HG02870 (cell line): ENCODE measurements at regions not wholly inside any gene's neighbourhood (a gene's known extent, or its start where the extent isn't known, plus 50 kb on each side); places are given as distances from the start of the nearest gene placed in this dataset.
A peak's percentile ranks its signal among the peaks of the same experiment; 100 is the strongest.
"Not testable (repeated sequence)": the region's sequence is repeated elsewhere in the genome, so short reads cannot be mapped to it uniquely, and the experiment has no call there.

Source experiments
- ATAC-seq: cut with Tn5 transposase; IDR thresholded peaks from one replicate; pipeline ENCODE4 v1.9.1; 2021; ENCODE audit warnings: mild to moderate bottlenecking, moderate library complexity; ENCODE audit not compliant: unreplicated experiment

DNA sequence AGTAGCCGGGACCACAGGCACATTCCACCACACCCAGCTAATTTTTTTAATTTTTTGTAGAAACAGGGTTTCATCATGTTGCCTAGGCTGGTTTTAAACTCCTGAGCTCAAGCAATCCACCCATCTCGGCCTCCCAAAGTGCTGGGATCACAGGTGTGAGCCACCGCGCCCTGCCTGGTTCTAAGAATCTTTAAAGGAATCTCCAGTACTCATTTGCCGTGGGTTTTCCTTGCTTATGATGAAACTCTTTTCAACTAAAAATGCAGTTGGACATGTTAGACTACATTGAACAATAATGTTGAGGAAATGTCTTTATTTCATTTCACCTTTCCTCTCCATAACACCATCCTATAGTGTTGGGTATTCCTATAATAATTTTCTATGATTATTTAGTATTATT lies 121.6 kb downstream of the ZNF281 start:
- no peak for ATAC-seq

GRCh38 chr1:200284236-200284635 lies 125.6 kb downstream of the ZNF281 start:
- ATAC-seq = not testable (repeated sequence)

DNA sequence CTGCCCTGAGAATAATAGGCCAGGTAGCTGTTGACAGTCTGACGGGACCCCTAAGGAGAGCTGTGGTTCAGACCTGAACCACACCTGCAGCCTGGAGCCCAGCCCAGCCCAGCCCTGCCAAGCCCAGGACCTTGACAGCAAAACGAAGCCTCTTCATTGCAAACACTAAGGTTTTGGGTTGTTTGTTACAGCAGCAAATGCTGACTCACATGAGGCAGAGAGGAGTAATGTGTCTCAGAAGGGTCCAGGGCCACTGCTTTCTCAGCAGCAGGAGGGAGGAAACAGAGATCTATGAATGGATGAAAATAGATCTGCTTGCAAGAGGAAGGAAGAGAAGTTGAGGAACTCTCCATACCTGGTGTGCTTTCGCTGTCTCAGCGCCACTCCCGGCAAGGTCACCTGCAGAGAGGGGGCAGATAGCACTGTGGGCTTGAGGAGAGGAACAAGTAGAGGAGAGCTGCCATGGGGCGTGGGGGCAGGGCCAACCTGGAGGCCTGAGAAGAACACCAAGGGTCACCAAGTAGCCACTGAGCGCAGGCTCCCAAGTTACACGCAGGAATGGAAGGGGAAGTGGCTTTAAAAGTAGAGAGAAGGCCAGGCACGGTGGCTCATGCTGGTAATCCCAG lies 127.2 kb downstream of the ZNF281 start:
- ATAC-seq = no peak

GRCh38 chr1:200281201-200281835 lies 128.5 kb downstream of the ZNF281 start:
- ATAC-seq = no peak

GRCh38 chr1:200279810-200280411 lies 129.9 kb downstream of the ZNF281 start:
- ATAC-seq = no peak

- no peak for ATAC-seq
Measured at GRCh38 chr1:200275816-200276453, 133.9 kb downstream of the ZNF281 start.

DNA sequence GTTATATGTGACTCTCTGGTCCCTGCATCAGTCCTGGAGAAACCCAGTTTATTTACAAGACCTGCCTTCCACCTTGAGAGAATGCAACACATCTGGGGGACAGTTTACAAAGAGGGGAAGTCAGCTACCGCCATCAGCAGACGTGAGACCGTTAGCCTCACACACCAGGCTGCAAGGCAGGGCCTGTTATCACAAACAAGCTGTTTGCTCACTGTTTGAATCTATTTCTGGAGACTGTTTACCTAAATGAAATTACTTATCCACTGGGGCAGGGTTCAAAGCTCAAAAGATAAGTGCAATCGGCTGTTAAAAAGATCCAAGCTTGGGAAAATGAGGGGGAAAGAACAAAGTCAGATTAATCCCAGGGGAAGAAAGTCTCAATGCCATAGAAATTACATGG lies 134.4 kb downstream of the ZNF281 start:
- ATAC-seq = no peak

DNA sequence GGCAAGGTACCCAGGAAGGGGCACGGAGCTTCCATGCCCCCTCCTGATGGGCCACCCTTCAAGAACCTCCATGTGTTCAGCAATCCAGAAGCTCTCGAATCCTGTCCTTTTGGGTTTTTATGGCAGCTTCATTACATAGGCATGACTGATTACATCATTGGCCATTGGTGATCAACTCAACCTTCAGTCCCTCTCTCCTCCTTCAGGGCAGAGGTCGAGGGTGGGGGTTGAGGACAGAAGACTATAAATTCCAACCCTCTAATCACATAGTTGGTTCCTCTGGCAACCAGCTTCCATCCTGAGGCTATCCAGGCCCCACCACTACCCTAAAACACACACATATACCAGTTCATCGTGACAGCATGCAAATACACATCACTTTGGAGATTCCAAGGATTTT lies 135.7 kb downstream of the ZNF281 start:
- no peak for ATAC-seq

- ATAC-seq = no peak
Measured at GRCh38 chr1:200272481-200273068, 137.3 kb downstream of the ZNF281 start.

- no peak for ATAC-seq
Measured at GRCh38 chr1:200269256-200269655, 140.6 kb downstream of the ZNF281 start.

DNA sequence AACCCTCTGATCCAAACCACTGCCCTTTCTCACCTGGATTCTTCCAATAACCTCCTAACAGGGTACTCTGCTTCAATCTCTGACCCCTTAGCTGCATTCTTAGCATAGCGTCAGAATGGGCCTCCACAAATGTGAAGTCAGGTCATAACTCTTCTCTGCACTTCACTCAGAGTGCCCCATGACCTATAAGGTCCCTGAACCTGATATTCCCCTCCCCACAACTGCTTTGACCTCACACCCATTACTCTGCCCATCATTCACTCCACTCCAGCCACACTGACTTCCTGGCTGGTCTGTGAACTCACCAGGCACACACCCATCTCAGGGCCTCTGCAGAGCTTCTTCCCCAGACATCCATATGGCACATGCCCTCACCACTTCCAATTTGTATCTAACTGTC lies 141.9 kb downstream of the ZNF281 start:
- no peak for ATAC-seq

DNA sequence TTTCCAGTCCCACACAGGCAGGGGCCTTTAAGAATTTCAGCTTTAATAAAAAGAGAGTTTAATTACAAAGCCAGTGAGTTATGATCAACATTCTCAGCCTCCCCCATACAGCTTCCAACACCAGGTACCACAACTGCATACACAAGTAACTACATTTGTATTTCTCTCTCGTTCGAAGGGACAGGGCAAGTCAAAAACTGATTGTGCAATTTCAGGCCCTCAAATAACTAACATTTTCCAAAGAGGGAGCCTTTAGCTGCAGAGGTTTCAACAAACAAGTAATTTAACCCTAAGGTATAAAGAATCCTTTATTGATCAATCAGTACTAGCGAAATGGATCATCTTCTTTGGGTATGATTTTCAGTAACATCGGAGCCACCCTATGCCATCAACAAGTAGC lies 142.4 kb downstream of the ZNF281 start:
- ATAC-seq = no peak

DNA sequence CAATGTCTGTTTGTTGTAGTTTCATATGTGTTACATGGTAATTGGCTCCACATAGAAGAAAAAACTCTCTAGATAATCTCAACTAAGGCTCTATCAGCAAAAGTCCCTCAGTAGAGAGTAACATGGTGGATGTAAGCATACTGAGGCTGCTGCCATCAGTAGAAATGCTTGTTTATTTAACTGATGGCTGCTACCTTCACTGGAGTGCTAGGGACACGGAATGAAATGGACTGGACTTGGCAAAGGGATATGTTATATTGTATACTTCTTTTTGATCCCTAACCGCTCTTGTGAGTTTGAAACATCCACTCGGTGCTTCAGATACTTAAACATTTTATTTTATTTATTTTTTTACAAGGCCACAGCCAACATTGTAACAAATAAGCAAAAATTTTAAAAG lies 143.0 kb downstream of the ZNF281 start:
- no peak for ATAC-seq

DNA sequence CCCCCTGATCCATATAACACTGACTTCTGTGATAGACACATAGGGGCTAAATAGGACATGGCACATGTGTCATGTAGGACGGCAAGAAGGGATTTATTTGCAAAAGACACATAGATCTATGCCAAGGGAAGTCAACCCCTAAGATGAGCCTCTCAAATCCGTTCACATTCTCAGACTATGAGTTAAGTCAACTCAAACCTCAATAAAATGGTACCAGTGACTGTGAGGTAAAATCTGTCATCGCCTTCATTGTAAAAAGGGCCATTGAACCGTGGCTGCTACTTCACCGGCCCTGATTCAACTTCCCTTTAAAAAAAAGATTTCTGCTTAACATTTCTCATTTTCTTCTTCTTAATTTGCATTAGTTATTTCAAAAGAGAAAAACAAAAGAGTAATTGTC lies 144.0 kb downstream of the ZNF281 start:
- ATAC-seq = no peak

- ATAC-seq = no peak
Measured at GRCh38 chr1:200265104-200265503, 144.7 kb downstream of the ZNF281 start.

DNA sequence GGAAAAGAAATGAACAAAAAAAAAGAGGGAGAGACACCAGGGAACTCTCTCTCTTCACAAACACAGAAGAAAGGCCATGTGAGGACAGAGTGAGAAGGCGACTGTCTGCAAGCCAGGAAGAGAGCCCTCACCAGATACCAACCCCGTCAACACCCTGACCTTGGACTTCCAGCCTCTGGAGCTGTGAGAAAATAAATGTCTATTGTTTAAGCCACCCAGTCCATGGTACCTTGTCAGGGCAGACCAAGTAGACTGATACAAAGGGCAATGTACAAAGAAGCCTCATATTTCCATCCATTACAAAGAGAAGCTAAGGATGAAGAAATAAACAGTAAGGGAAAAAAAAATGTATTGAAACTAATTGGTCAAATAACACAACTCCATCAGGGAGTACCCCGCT lies 146.6 kb downstream of the ZNF281 start:
- ATAC-seq = no peak

- ATAC-seq = peak; percentile 91
Measured at GRCh38 chr1:200262326-200262965, 147.4 kb downstream of the ZNF281 start.

GRCh38 chr1:200260597-200261335 lies 149.1 kb downstream of the ZNF281 start:
- no peak for ATAC-seq

GRCh38 chr1:200258447-200259375 lies 151.1 kb downstream of the ZNF281 start:
- ATAC-seq = no peak
